ENCODE measurements at regions not wholly inside any gene's neighbourhood (a gene's known extent, or its start where the extent isn't known, plus 50 kb on each side); places are given as distances from the start of the nearest gene placed in this dataset.

DNA sequence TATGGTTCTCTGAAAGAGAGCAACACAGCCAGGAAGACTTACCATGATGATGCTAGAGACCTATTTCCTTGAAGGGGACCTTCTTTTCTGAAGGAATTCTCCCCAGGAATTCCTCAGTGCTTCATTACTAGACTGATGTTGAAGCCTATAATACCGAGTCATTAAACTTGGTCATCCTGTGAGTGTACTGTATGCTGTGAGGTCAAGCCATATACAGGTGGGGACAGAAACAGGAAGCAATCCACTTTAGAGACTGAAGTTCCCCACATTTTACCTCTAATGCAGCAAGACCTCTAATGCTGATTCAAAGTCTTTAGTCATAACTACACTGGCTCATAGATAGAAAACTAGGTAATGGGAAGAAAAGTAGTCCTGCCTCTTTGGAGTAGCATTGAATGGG, 77.1 kb upstream of the RASEF start:
- H4K20me1 ChIP-seq (ENCODE audit: insufficient read depth) = no peaks in the 10 kb centered on the region
- no peak overlapping the region for H3K4me2 ChIP-seq (ENCODE audit: low read length)
- H3K9me2 ChIP-seq (ENCODE audit: insufficient read depth) = no peaks in the 10 kb centered on the region
- ChIA-PET RAD21 (ENCODE audit: low non-redundant PET in 1 of 2, low total read pairs in 2 of 2, uncharacterized antibody in 2 of 2, unreplicated experiment in 2 of 2) (no interaction called here), POLR2A (no interaction called here), CTCF (no interaction called here)
- H3K9me3 ChIP-seq (ENCODE audit: control insufficient read depth in 1 of 2, insufficient read depth in 1 of 2, low read depth in 1 of 2, low read length in 2 of 2) = no peaks in the 10 kb centered on the region
- intact Hi-C loops (cut with micrococcal nuclease) = no loop called here
- H3K9ac ChIP-seq (ENCODE audit: low read length) = no peak overlapping the region
- H3K4me1 ChIP-seq (ENCODE audit: control insufficient read depth in 1 of 2, insufficient read depth in 2 of 2, low read length in 2 of 2) = no peaks in the 10 kb centered on the region
- no peak overlapping the region for H3K4me3 ChIP-seq (replicated peaks in 1 of 2; ENCODE audit: low read depth in 1 of 2, low read length in 2 of 2)
- no peaks in the 10 kb centered on the region for H3K36me3 ChIP-seq (ENCODE audit: control insufficient read depth in 1 of 2, insufficient read depth in 2 of 2, low read length in 2 of 2)
- no TSS peak for BruUV-seq (replicated peaks)
- H3K27ac ChIP-seq (ENCODE audit: low read depth, low read length) = no peak overlapping the region
- DNase-seq (ENCODE audit: low read depth, low spot score) = no peak
- no peaks in the 10 kb centered on the region for H3K79me2 ChIP-seq (ENCODE audit: insufficient read depth, low read length)
- no peak for ATAC-seq
- H2AFZ ChIP-seq (ENCODE audit: low read depth, low read length, poor library complexity, severe bottlenecking) = no peak overlapping the region
- TF ChIP-seq, protein P1, sequence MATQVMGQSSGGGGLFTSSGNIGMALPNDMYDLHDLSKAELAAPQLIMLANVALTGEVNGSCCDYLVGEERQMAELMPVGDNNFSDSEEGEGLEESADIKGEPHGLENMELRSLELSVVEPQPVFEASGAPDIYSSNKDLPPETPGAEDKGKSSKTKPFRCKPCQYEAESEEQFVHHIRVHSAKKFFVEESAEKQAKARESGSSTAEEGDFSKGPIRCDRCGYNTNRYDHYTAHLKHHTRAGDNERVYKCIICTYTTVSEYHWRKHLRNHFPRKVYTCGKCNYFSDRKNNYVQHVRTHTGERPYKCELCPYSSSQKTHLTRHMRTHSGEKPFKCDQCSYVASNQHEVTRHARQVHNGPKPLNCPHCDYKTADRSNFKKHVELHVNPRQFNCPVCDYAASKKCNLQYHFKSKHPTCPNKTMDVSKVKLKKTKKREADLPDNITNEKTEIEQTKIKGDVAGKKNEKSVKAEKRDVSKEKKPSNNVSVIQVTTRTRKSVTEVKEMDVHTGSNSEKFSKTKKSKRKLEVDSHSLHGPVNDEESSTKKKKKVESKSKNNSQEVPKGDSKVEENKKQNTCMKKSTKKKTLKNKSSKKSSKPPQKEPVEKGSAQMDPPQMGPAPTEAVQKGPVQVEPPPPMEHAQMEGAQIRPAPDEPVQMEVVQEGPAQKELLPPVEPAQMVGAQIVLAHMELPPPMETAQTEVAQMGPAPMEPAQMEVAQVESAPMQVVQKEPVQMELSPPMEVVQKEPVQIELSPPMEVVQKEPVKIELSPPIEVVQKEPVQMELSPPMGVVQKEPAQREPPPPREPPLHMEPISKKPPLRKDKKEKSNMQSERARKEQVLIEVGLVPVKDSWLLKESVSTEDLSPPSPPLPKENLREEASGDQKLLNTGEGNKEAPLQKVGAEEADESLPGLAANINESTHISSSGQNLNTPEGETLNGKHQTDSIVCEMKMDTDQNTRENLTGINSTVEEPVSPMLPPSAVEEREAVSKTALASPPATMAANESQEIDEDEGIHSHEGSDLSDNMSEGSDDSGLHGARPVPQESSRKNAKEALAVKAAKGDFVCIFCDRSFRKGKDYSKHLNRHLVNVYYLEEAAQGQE (IDR thresholded peaks at IDR 0.05; ENCODE audit: low read depth) = no peak
- TF ChIP-seq RAD21 (IDR thresholded peaks at IDR 0.05; ENCODE audit: low read depth) (no peak), CEBPB (IDR thresholded peaks at IDR 0.05; ENCODE audit: low read depth) (no peak), YY1 (IDR thresholded peaks at IDR 0.05; ENCODE audit: extremely low read depth, insufficient replicate concordance, low read depth, low read length) (no peak), EZH2 (IDR thresholded peaks at IDR 0.05) (no peak), TCF7L2 (IDR thresholded peaks at IDR 0.05; ENCODE audit: borderline replicate concordance, extremely low read depth, insufficient read depth, insufficient read length) (no peak), SP1 (IDR thresholded peaks at IDR 0.05; ENCODE audit: low read depth) (no peak), FOSL1 (IDR thresholded peaks at IDR 0.05; ENCODE audit: low read depth) (no peak), EGR1 (IDR thresholded peaks at IDR 0.05; ENCODE audit: low read depth) (no peak), ZNF274 (IDR thresholded peaks at IDR 0.05; ENCODE audit: low read depth, low read length) (no peak), SRF (IDR thresholded peaks at IDR 0.05; ENCODE audit: low read depth) (no peak), POLR2AphosphoS5 (IDR thresholded peaks at IDR 0.05; ENCODE audit: low read depth, low read length) (no peak), POLR2A (IDR thresholded peaks at IDR 0.05; ENCODE audit: borderline replicate concordance, extremely low read depth, insufficient read depth, insufficient read length) (no peak), CBX3 (IDR thresholded peaks at IDR 0.05; ENCODE audit: low read depth) (no peak), EZH2phosphoT487 (IDR thresholded peaks at IDR 0.05; ENCODE audit: borderline replicate concordance) (no peak), JUND (IDR thresholded peaks at IDR 0.05) (no peak)
- TF ChIP-seq, protein P2, sequence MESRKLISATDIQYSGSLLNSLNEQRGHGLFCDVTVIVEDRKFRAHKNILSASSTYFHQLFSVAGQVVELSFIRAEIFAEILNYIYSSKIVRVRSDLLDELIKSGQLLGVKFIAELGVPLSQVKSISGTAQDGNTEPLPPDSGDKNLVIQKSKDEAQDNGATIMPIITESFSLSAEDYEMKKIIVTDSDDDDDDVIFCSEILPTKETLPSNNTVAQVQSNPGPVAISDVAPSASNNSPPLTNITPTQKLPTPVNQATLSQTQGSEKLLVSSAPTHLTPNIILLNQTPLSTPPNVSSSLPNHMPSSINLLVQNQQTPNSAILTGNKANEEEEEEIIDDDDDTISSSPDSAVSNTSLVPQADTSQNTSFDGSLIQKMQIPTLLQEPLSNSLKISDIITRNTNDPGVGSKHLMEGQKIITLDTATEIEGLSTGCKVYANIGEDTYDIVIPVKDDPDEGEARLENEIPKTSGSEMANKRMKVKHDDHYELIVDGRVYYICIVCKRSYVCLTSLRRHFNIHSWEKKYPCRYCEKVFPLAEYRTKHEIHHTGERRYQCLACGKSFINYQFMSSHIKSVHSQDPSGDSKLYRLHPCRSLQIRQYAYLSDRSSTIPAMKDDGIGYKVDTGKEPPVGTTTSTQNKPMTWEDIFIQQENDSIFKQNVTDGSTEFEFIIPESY (IDR thresholded peaks at IDR 0.05; ENCODE audit: extremely low read depth, insufficient replicate concordance, low read length) = no peak
- TF ChIP-seq, protein P3, sequence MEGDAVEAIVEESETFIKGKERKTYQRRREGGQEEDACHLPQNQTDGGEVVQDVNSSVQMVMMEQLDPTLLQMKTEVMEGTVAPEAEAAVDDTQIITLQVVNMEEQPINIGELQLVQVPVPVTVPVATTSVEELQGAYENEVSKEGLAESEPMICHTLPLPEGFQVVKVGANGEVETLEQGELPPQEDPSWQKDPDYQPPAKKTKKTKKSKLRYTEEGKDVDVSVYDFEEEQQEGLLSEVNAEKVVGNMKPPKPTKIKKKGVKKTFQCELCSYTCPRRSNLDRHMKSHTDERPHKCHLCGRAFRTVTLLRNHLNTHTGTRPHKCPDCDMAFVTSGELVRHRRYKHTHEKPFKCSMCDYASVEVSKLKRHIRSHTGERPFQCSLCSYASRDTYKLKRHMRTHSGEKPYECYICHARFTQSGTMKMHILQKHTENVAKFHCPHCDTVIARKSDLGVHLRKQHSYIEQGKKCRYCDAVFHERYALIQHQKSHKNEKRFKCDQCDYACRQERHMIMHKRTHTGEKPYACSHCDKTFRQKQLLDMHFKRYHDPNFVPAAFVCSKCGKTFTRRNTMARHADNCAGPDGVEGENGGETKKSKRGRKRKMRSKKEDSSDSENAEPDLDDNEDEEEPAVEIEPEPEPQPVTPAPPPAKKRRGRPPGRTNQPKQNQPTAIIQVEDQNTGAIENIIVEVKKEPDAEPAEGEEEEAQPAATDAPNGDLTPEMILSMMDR (IDR thresholded peaks at IDR 0.05 in 2 of 3, conservative IDR thresholded peaks at IDR 0.05 in 1 of 3; ENCODE audit: borderline replicate concordance in 1 of 3, insufficient read depth in 1 of 3, low read depth in 2 of 3, low read length in 2 of 3) = no peak
- TF ChIP-seq, protein P4, sequence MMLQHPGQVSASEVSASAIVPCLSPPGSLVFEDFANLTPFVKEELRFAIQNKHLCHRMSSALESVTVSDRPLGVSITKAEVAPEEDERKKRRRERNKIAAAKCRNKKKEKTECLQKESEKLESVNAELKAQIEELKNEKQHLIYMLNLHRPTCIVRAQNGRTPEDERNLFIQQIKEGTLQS (IDR thresholded peaks at IDR 0.05) = no peak
- no peaks in the 10 kb centered on the region for H3K27me3 ChIP-seq (ENCODE audit: insufficient read depth, low read length)

All from HCT116 (cell line).